SW 1271 (cell line): ENCODE measurements at regions not wholly inside any gene's neighbourhood (a gene's known extent, or its start where the extent isn't known, plus 50 kb on each side); places are given as distances from the start of the nearest gene placed in this dataset.

Experiments
- DNase-seq, 2 experiments: peaks; one replicate each; lab custom pipeline; 2025; lab: John Stamatoyannopoulos, UW

- DNase-seq = no peak
These were observed 57.1 kb upstream of the NKX1-1 start for GRCh38 chr4:1463088-1463926.

DNA sequence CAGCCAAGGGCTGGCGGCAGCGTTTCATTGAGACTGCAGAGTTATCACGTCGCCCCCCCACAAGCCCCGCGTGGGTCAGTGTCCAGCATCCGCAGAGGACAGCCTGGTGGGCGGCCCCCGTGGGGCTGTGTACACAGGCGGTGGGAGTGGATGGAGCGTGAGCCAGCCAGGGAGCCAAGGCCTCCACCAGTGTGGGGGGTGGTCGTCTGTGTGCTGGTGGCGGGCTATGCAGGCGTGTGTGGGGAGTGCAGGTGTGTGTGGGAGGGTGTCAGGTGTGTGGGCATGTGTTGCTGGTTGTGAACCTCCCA is 56.5 kb upstream of the NKX1-1 start:
- no peak for DNase-seq

DNA sequence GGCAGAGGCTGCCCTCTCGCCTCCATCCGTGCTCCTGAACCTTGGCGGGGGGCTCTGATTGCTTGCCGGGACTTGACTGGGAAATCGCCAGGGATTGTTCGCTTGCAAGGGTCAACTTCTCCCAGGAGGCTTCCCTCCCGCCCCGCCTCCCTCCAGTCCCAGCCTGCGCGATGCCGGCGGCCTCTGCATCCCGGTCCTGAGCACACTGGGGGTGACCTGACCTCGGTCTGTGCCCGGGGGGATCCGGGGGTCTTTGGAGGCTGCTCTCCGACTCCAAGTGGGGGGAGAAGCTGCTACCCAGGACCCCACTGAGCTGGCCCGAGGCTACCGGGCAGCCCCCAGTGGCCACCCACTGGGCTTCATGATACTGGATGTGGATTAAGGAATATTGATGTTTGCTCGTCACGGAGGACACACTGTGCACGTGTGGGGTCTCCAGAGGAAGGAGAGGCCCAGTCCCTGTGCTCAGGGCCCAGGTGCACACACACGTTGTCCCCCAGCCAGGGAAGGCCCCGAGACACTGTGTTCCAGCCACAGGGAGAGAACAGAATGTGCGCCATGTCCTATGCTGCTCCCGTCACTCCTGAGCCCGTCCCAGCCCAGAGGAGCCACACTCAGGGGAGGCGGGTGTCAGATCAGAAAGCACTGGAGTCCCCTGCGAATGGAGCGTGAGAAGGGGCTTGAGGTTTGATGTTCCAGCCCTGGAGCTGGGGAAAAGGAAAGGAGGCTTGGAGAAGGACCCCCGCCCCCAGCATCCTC is 55.9 kb upstream of the NKX1-1 start:
- DNase-seq = no peak

DNA sequence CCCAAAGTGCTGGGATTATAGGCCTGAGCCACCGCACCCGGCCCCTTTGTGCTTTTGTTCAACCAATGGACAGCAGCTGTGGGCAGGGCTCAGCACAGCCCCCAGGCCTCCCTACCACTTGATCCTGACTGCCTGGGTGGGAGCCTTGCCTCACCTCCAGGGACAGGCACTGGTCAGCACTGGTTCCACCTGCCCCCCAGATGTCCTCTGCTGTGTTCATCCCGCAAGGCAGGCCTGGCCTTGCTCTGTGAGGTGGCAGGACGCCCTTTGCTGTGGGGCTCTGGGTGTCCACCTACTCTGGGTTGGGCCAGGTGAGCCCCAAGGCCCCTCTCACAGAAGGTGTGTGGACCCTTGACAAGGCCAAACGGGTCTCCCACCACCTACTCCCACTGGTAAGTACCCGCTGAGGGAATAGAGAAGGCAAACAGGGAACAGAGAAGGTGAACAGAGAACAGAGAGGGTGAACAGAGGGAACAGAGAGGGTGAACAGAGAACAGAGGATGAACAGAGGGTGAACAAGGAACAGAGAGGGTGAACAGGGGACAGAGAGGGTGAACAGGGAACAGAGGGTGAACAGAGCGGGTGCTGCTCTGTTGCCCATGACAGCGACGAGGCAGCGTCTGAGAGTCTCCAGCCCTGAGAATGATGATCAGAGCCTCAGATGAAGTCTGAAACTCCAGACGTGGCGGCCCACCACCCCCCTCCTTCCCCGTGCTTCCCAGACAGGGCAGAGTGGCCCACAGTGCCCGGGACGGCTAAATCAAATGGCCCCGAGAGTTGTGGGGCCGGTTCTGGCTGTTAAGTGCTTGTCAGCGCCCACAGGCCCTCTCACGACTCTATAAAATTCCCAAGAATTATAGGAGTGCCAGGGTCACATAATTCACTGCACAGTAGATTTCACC is 55.0 kb upstream of the NKX1-1 start:
- no peak for DNase-seq

DNA sequence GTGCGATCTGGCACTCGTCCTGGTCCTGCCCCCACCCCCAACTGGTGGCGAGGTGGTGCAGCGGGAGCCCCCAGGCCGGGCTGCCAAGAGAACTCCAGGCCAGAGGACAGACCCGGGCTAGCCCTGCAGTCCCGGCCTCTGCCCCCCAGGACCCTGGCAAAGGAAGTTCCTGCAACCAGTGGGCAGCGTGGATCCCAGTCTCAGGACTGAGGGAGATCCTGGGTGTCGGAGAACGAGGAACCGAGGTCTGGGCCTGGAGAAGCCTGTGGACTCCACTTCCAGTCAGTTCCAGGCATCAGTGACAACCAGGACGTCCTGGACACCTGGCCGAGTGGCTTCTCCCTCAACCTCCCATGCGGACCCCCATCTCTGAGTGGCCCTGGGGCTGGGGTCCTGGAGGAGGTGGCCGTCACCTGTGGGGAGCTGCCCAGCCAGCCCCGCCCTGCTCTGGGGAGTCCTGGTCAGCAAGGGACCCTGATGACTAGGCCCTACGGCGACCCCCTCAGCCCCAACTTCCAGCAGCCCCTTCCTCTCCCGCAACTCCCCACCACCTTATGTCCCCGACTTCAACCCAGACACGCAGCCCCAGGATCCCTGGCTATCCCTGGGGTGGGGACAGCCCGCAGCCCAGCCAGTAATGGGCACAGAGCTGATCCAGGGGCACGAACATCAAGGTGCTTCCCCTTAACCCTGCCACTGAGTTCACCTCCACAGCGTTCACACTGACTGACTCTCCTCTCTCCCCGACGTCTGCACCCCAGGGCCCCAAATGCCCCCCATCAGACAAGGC is 53.7 kb upstream of the NKX1-1 start:
- no peak for DNase-seq

DNA sequence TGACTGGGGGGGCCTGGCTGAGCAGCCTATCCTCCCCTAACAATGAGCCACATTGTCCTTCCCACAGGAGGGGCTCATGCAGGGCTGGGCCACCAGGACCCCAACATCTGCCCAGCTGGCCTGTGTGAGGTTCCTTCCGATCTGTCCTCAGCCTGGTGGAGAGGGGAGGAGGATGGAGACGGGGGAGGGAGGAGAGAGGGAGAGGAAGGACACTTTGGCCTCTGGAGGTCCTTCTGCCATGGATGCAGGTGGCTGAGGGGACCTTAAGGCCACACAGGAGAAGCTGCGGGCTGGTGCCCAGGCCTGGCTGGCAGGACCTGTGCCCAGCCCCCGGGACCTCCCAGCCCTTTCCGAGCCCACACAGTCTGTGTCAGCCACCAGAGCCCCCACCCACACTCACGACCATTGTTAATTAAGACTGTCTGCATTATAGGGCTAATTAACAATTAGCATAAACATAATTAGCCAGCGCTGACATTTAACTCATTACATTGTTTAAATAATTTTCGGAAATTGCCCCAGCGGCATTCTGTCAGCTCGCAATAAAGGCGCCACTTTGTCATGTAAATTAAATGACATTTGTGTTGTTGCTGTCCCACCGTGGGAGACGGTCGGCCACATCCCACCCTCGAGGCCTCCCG is 53.0 kb upstream of the NKX1-1 start:
- no peak for DNase-seq

GRCh38 chr4:1458581-1458980 is 52.3 kb upstream of the NKX1-1 start:
- no peak for DNase-seq
